Skin of body (tissue), 2 donors: ENCODE measurements at regions not wholly inside any gene's neighbourhood (a gene's known extent, or its start where the extent isn't known, plus 50 kb on each side); places are given as distances from the start of the nearest gene placed in this dataset. TPM values are rescaled to one million over a fixed set of nuclear protein-coding genes. Genes with fewer than 3 reads are reported as not detected.

ENCODE experiments used
- DNase-seq: peaks from one replicate; lab custom pipeline; 2025; lab: John Stamatoyannopoulos, UW
- small RNA-seq: library from RNA; depleted of rRNA; stranded (forward); fragments of <200 nt; gene quantifications from one replicate; pipeline ENCODE3, GENCODE V24; 2014; ENCODE audit warnings: low replicate concordance

GRCh38 chr1:233516732-233517131 is 97.2 kb upstream of the KCNK1 start:
- no peak for DNase-seq

- no peak for DNase-seq
These were observed 95.6 kb upstream of the KCNK1 start for GRCh38 chr1:233518344-233518743.

GRCh38 chr1:233520261-233521191 is 93.4 kb upstream of the KCNK1 start:
- no peak for DNase-seq

GRCh38 chr1:233523047-233523446 is 90.9 kb upstream of the KCNK1 start:
- DNase-seq = no peak

- no peak for DNase-seq
These were observed 86.1 kb upstream of the KCNK1 start for GRCh38 chr1:233527818-233528217.

- no peak for DNase-seq
These were observed 83.1 kb upstream of the KCNK1 start for GRCh38 chr1:233530665-233531386.

- no peak for DNase-seq
These were observed 73.1 kb upstream of the KCNK1 start for GRCh38 chr1:233540816-233541215.

- DNase-seq = no peak
These were observed 70.3 kb upstream of the KCNK1 start for GRCh38 chr1:233543338-233544255.

GRCh38 chr1:233544304-233544703 is 69.6 kb upstream of the KCNK1 start:
- DNase-seq = no peak

GRCh38 chr1:233547726-233548125 is 66.2 kb upstream of the KCNK1 start:
- no peak for DNase-seq

- DNase-seq = no peak
These were observed 64.5 kb upstream of the KCNK1 start for GRCh38 chr1:233549404-233549803.

GRCh38 chr1:233549917-233550316 is 64.0 kb upstream of the KCNK1 start:
- DNase-seq = no peak

- DNase-seq = no peak
These were observed 59.9 kb upstream of the KCNK1 start for GRCh38 chr1:233554037-233554436.

- no peak for DNase-seq
These were observed 52.0 kb upstream of the KCNK1 start for GRCh38 chr1:233561708-233562426.

Small RNA genes in the stretch of these regions (small RNA-seq; reads per million reads assigned to genes)
- not detected for gene RNU4-77P
